Neural cell (in vitro differentiated cells): ENCODE measurements at regions not wholly inside any gene's neighbourhood (a gene's known extent, or its start where the extent isn't known, plus 50 kb on each side); places are given as distances from the start of the nearest gene placed in this dataset.

Source experiments
- EP300 ChIP-seq: fragments of 450-650 bp; conservative IDR thresholded peaks from 2 replicates; pipeline ENCODE4 v1.6.1; 2014; ENCODE audit warnings: antibody characterized with exemption, mild to moderate bottlenecking, moderate library complexity; ENCODE audit not compliant: poor library complexity, severe bottlenecking
- EZH2 ChIP-seq: fragments of 200-600, 300-800 bp; shearing (Covaris generic), sonication (generic); IDR thresholded peaks from 2 replicates; pipeline ENCODE4 v1.6.1; 2014; ENCODE audit warnings: antibody characterized with exemption, low read length, borderline replicate concordance, mild to moderate bottlenecking; ENCODE audit not compliant: insufficient read depth, poor library complexity, severe bottlenecking
- MXI1 ChIP-seq: fragments of 450-650 bp; conservative IDR thresholded peaks from 2 replicates; pipeline ENCODE4 v1.6.1; 2014; ENCODE audit warnings: antibody characterized with exemption, mild to moderate bottlenecking; ENCODE audit not compliant: poor library complexity, severe bottlenecking
- POLR2AphosphoS5 ChIP-seq: IDR thresholded peaks from 2 replicates; pipeline ENCODE4 v1.6.1; 2012
- RAD21 ChIP-seq: fragments of 450-650 bp; conservative IDR thresholded peaks from 2 replicates; pipeline ENCODE4 v1.6.1; 2014; ENCODE audit warnings: antibody characterized with exemption, mild to moderate bottlenecking, moderate library complexity

- TF ChIP-seq RAD21: no peak
- TF ChIP-seq MXI1: no peak
- no peak for TF ChIP-seq POLR2AphosphoS5
- TF ChIP-seq EZH2: no peak
- no peak for TF ChIP-seq EP300
Observed at GRCh38 chr20:39135885-39136544, 173.9 kb downstream of the DHX35 start.
